ENCODE measurements at regions not wholly inside any gene's neighbourhood (a gene's known extent, or its start where the extent isn't known, plus 50 kb on each side); places are given as distances from the start of the nearest gene placed in this dataset.

DNA sequence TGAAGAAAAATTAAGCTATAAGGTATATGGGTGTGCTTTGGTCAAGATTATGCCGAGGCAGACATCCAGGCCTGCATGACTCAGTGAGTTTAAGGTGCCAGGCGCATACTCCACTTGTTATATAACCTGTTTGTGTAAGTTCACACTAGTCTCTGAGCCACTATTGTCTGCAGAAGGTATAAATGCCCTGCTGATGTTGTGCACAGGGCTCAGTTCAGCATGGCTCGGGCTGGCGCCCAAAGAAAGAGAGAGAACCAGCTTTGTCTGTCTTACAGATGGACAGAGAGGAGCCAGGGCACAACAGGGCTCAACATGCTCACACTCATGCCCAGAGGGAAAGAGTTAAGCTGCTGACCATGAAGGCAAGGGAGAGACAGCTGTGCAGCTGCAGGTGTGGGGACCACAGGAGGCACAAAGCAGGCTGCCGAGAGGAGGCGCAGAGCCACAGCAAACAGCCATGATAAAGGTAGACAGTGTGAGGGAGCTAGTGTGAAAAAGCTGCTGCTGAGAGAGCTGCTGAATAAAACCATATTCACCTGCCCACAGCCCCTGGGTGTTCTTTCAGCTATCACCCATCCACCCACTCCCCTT is 1587.6 kb upstream of the C9orf72 start:
- TF ChIP-seq, protein P1, sequence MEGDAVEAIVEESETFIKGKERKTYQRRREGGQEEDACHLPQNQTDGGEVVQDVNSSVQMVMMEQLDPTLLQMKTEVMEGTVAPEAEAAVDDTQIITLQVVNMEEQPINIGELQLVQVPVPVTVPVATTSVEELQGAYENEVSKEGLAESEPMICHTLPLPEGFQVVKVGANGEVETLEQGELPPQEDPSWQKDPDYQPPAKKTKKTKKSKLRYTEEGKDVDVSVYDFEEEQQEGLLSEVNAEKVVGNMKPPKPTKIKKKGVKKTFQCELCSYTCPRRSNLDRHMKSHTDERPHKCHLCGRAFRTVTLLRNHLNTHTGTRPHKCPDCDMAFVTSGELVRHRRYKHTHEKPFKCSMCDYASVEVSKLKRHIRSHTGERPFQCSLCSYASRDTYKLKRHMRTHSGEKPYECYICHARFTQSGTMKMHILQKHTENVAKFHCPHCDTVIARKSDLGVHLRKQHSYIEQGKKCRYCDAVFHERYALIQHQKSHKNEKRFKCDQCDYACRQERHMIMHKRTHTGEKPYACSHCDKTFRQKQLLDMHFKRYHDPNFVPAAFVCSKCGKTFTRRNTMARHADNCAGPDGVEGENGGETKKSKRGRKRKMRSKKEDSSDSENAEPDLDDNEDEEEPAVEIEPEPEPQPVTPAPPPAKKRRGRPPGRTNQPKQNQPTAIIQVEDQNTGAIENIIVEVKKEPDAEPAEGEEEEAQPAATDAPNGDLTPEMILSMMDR (conservative IDR thresholded peaks at IDR 0.05; ENCODE audit: low read length): no peak
- TF ChIP-seq EZH2phosphoT487 (IDR thresholded peaks at IDR 0.05; ENCODE audit: borderline replicate concordance): no peak

Measured in Loucy (cell line).